B cell (primary cell): ENCODE measurements at regions not wholly inside any gene's neighbourhood (a gene's known extent, or its start where the extent isn't known, plus 50 kb on each side); places are given as distances from the start of the nearest gene placed in this dataset.

Experiments
- ATAC-seq: fragments of 200-7000 bp; cut with Tn5 transposase; one replicate; pipeline ENCODE4 v1.10.0; 2021; ENCODE audit warnings: low read depth, mild to moderate bottlenecking, moderate number of reproducible peaks, moderate library complexity
- CTCF ChIA-PET: fragments of 350-600 bp; sonication (Branson Sonifier 250); formaldehyde crosslinking; loops from one replicate; lab custom pipeline; 2021; ENCODE audit warnings: antibody characterized with exemption, inconsistent platforms; lab: Charles Lee
- POLR2A ChIA-PET: fragments of 350-600 bp; sonication (Branson Sonifier 250); formaldehyde crosslinking; loops from one replicate; lab custom pipeline; 2021; ENCODE audit warnings: antibody characterized with exemption; lab: Charles Lee
- DNase-seq: peaks from one replicate; pipeline ENCODE4 v3.0.0; 2013
- H2AFZ ChIP-seq: 2 replicates; pipeline ENCODE4 v1.6.1; 2012; ENCODE audit warnings: mild to moderate bottlenecking, low read depth, low read length; ENCODE audit not compliant: insufficient read depth, poor library complexity, severe bottlenecking
- H3K27ac ChIP-seq, 2 donors: 1 replicate in 1 of 2; 2 replicates in 1 of 2; pipeline ENCODE4 v1.5.1; 2012 to 2013; ENCODE audit warnings: low read length in 2 of 2, mild to moderate bottlenecking in 2 of 2, moderate library complexity in 1 of 2
- H3K27me3 ChIP-seq, 4 experiments: fragments of 200-600 bp in 1 of 4; sonication (generic) in 1 of 4; replicated peaks in 1 of 4; 1 replicate in 2 of 4; 2 replicates in 2 of 4; pipeline versions ENCODE4 v1.6.1 to v1.7.0; 2013 to 2016; ENCODE audit warnings: low read length in 3 of 4, mild to moderate bottlenecking in 2 of 4, mixed read lengths in 1 of 4, moderate library complexity in 1 of 4; ENCODE audit not compliant: insufficient read depth in 4 of 4, control insufficient read depth in 3 of 4; ENCODE audit errors: control extremely low read depth in 1 of 4
- H3K36me3 ChIP-seq, 2 experiments: replicated peaks in 1 of 2; 1 replicate in 1 of 2; 2 replicates in 1 of 2; pipeline versions ENCODE4 v1.6.1 to v1.7.1; 2013; ENCODE audit warnings: low read length in 1 of 2; ENCODE audit not compliant: insufficient read depth in 2 of 2, control insufficient read depth in 1 of 2; ENCODE audit errors: control extremely low read depth in 1 of 2, extremely low read depth in 1 of 2
- H3K4me1 ChIP-seq, 2 donors: fragments of 200-600 bp in 1 of 2; sonication (generic) in 1 of 2; 1 replicate in 1 of 2; 2 replicates in 1 of 2; pipeline versions ENCODE4 v1.5.1 to v1.6.1; 2013 to 2017; ENCODE audit warnings: low read length in 2 of 2; ENCODE audit not compliant: control insufficient read depth in 2 of 2, insufficient read depth in 2 of 2
- H3K4me2 ChIP-seq: replicated peaks from 2 replicates; pipeline ENCODE3; 2012; ENCODE audit warnings: mild to moderate bottlenecking, low read depth, low read length; ENCODE audit not compliant: poor library complexity, severe bottlenecking
- H3K4me3 ChIP-seq, 5 experiments: fragments of 200-600 bp in 1 of 5; sonication (generic) in 1 of 5; 1 replicate in 3 of 5; 2 replicates in 2 of 5; pipeline versions ENCODE4 v1.5.1 to v1.7.0; 2011 to 2016; ENCODE audit warnings: low read length in 4 of 5, mild to moderate bottlenecking in 4 of 5, low read depth in 2 of 5, control low read depth in 1 of 5, moderate library complexity in 1 of 5; ENCODE audit not compliant: insufficient read depth in 1 of 5; ENCODE audit errors: control extremely low read depth in 1 of 5, extremely low read depth in 1 of 5
- H3K79me2 ChIP-seq: fragments of 200-600 bp; sonication (generic); one replicate; pipeline ENCODE4 v1.6.0; 2016; ENCODE audit warnings: low read length; ENCODE audit not compliant: control insufficient read depth, insufficient read depth
- H3K9ac ChIP-seq: fragments of 200-600 bp; sonication (generic); 2 replicates; pipeline ENCODE4 v1.6.1; 2017; ENCODE audit warnings: mild to moderate bottlenecking, low read length, moderate library complexity
- H3K9me3 ChIP-seq, 3 donors: one replicate each; pipeline versions ENCODE4 v1.6.1 to v1.7.1; 2013; ENCODE audit warnings: low read length in 2 of 3; ENCODE audit not compliant: control insufficient read depth in 2 of 3, insufficient read depth in 1 of 3; ENCODE audit errors: control extremely low read depth in 1 of 3
- H4K20me1 ChIP-seq: 2 replicates; pipeline ENCODE4 v1.6.0; 2012; ENCODE audit warnings: mild to moderate bottlenecking, low read length; ENCODE audit not compliant: insufficient read depth, control insufficient read depth, poor library complexity, severe bottlenecking
- H3K27ac Mint-ChIP-seq: one replicate; pipeline ENCODE4 v1.8.0; 2021; ENCODE audit warnings: mixed read lengths
- H3K27me3 Mint-ChIP-seq: one replicate; pipeline ENCODE4 v1.8.0; 2021; ENCODE audit warnings: mixed read lengths
- H3K4me1 Mint-ChIP-seq: one replicate; pipeline ENCODE4 v1.8.0; 2021; ENCODE audit warnings: mixed read lengths
- H3K4me3 Mint-ChIP-seq: one replicate; pipeline ENCODE4 v1.8.0; 2021; ENCODE audit warnings: mixed read lengths
- H3K9me3 Mint-ChIP-seq: one replicate; pipeline ENCODE4 v1.8.0; 2022; ENCODE audit warnings: mixed read lengths; ENCODE audit not compliant: insufficient read depth
- EZH2 ChIP-seq: IDR thresholded peaks from 2 replicates; pipeline ENCODE4 v1.6.1; 2012; ENCODE audit warnings: borderline replicate concordance, low read depth, mild to moderate bottlenecking, moderate library complexity, low read length; ENCODE audit not compliant: insufficient read depth, poor library complexity, severe bottlenecking
- WGBS: methylation state at CpG from one replicate; pipeline ENCODE4 v1.1.5; 2013; ENCODE audit warnings: missing lambda C conversion rate; ENCODE audit not compliant: insufficient coverage; 5-methylcytosine and 5-hydroxymethylcytosine counted together
- intact Hi-C: fragments of 100-400 bp; cut with micrococcal nuclease; formaldehyde crosslinking; loops from one replicate; pipeline ENCODE4 v1.10.0; 2022
- TF ChIP-seq, protein P1 (sequence below): fragments of 200-600 bp; IDR thresholded peaks from one replicate; pipeline ENCODE4 v1.8.0; 2022; ENCODE audit warnings: antibody characterized with exemption, mild to moderate bottlenecking

DNA sequence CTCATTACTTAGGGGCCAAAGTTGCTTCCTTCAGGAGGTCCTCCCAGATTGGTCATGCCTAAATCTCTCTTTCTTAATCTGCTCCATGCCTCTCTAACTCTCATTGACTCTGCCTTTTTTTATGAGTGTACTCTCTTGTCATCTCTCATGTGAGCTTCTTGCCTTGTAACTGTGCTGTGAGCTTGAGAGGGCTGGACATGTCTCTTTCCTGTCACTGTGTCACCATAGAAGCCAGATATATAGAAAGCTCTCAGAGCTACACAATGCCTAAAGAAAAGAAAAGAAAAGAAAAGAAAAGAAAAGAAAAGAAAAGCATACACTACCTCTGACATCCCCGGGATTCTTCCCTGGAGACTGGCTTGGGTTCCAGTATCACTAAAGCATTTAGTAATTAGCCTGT is 161.5 kb upstream of the SKOR2 start:
- H3K4me3 Mint-ChIP-seq: no peak overlapping the region
- Histone ChIP-seq H3K27me3 (peaks cover 0 to 23% (median 0%) of the 10 kb centered on the region in 4 experiments), H4K20me1 (no peaks in the 10 kb centered on the region), H3K4me2 (no peak overlapping the region), H3K4me1 (no peaks in the 10 kb centered on the region), H3K9ac (no peak overlapping the region), H3K27ac (no peak overlapping the region), H2AFZ (no peak overlapping the region), H3K36me3 (no peaks in the 10 kb centered on the region), H3K79me2 (no peaks in the 10 kb centered on the region), H3K9me3 (no peaks in the 10 kb centered on the region), H3K4me3 (no peak overlapping the region)
- no peaks in the 10 kb centered on the region for H3K9me3 Mint-ChIP-seq
- WGBS: 83% methylated on average over 1 of the region's 1 CpG
- ChIA-PET CTCF (no interaction called here), POLR2A (no interaction called here)
- peaks cover 47% of the 10 kb centered on the region for H3K27me3 Mint-ChIP-seq
- ATAC-seq: no peak
- no peak for DNase-seq
- intact Hi-C loops: no loop called here
- H3K4me1 Mint-ChIP-seq: no peaks in the 10 kb centered on the region
- TF ChIP-seq EZH2: no peak
- TF ChIP-seq, protein P1, sequence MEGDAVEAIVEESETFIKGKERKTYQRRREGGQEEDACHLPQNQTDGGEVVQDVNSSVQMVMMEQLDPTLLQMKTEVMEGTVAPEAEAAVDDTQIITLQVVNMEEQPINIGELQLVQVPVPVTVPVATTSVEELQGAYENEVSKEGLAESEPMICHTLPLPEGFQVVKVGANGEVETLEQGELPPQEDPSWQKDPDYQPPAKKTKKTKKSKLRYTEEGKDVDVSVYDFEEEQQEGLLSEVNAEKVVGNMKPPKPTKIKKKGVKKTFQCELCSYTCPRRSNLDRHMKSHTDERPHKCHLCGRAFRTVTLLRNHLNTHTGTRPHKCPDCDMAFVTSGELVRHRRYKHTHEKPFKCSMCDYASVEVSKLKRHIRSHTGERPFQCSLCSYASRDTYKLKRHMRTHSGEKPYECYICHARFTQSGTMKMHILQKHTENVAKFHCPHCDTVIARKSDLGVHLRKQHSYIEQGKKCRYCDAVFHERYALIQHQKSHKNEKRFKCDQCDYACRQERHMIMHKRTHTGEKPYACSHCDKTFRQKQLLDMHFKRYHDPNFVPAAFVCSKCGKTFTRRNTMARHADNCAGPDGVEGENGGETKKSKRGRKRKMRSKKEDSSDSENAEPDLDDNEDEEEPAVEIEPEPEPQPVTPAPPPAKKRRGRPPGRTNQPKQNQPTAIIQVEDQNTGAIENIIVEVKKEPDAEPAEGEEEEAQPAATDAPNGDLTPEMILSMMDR: no peak
- H3K27ac Mint-ChIP-seq: no peak overlapping the region

DNA sequence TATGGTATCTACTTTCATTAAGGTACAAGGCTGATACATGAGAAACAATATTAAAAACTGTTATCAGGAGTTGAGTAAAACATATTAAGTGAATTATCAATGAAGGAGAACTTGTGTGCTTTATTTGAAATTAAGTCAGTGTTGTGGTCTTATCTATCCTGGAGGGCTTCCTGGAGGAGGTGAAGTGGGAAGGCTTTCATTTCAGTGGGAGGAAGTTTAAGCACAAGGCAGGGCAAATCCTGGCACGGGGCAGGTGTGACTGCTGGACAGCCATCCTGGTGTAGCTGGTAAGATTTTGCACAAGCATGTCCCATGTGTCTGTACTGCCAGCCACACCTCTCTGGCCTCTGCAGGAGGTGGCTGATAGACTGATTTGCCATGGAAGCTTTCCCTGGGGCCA is 159.7 kb upstream of the SKOR2 start:
- Histone ChIP-seq H3K27ac (no peak overlapping the region), H4K20me1 (no peaks in the 10 kb centered on the region), H3K36me3 (no peaks in the 10 kb centered on the region), H3K4me2 (no peak overlapping the region), H2AFZ (no peak overlapping the region), H3K9me3 (peaks cover 0 to 4% (median 0%) of the 10 kb centered on the region in 3 donors), H3K79me2 (no peaks in the 10 kb centered on the region), H3K9ac (no peak overlapping the region), H3K27me3 (peaks cover 0 to 13% (median 0%) of the 10 kb centered on the region in 4 experiments), H3K4me3 (no peak overlapping the region), H3K4me1 (no peaks in the 10 kb centered on the region)
- no peak for TF ChIP-seq EZH2
- TF ChIP-seq, protein P1: no peak
- ATAC-seq: no peak
- intact Hi-C loops: no loop called here
- whole genome bisulfite sequencing: 70% methylated on average over 1 of the region's 1 CpG
- peaks cover 3% of the 10 kb centered on the region for H3K9me3 Mint-ChIP-seq
- H3K4me3 Mint-ChIP-seq: no peak overlapping the region
- H3K27me3 Mint-ChIP-seq: peaks cover 33% of the 10 kb centered on the region
- no peak overlapping the region for H3K27ac Mint-ChIP-seq
- DNase-seq: no peak
- POLR2A ChIA-PET: no interaction called here
- CTCF ChIA-PET: no interaction called here
- no peaks in the 10 kb centered on the region for H3K4me1 Mint-ChIP-seq
